MM.1S (cell line): ENCODE measurements at regions not wholly inside any gene's neighbourhood (a gene's known extent, or its start where the extent isn't known, plus 50 kb on each side); places are given as distances from the start of the nearest gene placed in this dataset.

Source experiments
- DNase-seq: peaks from one replicate; pipeline ENCODE4 v3.0.0-alpha.2; 2015
- H2AFZ ChIP-seq: fragments of 300-600 bp; sonication (generic); 2 replicates; pipeline ENCODE4 v1.6.0; 2016; ENCODE audit warnings: antibody characterized with exemption, low read length
- H3F3A ChIP-seq: fragments of 300-600 bp; sonication (generic); 2 replicates; pipeline ENCODE4 v1.6.1; 2016; ENCODE audit warnings: mild to moderate bottlenecking, antibody characterized with exemption, low read length, moderate library complexity, mixed read lengths; ENCODE audit not compliant: insufficient read depth
- H3K27ac ChIP-seq: fragments of 300-600 bp; sonication (generic); 2 replicates; pipeline ENCODE4 v1.5.1; 2016; ENCODE audit warnings: mild to moderate bottlenecking, low read length
- H3K27me3 ChIP-seq: fragments of 300-600 bp; sonication (generic); replicated peaks from 2 replicates; pipeline ENCODE4 v1.6.0; 2016; ENCODE audit warnings: low read length; ENCODE audit not compliant: insufficient read depth
- H3K36me3 ChIP-seq: fragments of 300-600 bp; sonication (generic); replicated peaks from 2 replicates; pipeline ENCODE4 v1.6.1; 2016; ENCODE audit warnings: mild to moderate bottlenecking, low read length, mixed read lengths; ENCODE audit not compliant: insufficient read depth
- H3K4me1 ChIP-seq: fragments of 300-600 bp; sonication (generic); 2 replicates; pipeline ENCODE4 v1.6.1; 2016; ENCODE audit warnings: low read length, mixed read lengths
- H3K4me2 ChIP-seq: fragments of 300-600 bp; sonication (generic); 2 replicates; pipeline ENCODE4 v1.6.0; 2016; ENCODE audit warnings: low read depth, low read length
- H3K4me3 ChIP-seq: fragments of 300-600 bp; sonication (generic); 2 replicates; pipeline ENCODE4 v1.5.1; 2016; ENCODE audit warnings: low read length, mixed read lengths
- H3K79me2 ChIP-seq: fragments of 300-600 bp; sonication (generic); 2 replicates; pipeline ENCODE4 v1.6.1; 2016; ENCODE audit warnings: mixed run types, low read length, mixed read lengths
- H3K9ac ChIP-seq: fragments of 300-600 bp; sonication (generic); 2 replicates; pipeline ENCODE4 v1.6.1; 2016; ENCODE audit warnings: low read length, mixed read lengths
- H3K9me2 ChIP-seq: fragments of 300-600 bp; sonication (generic); replicated peaks from 2 replicates; pipeline ENCODE4 v1.6.1; 2016; ENCODE audit warnings: mild to moderate bottlenecking, low read length, mixed read lengths; ENCODE audit not compliant: insufficient read depth
- H3K9me3 ChIP-seq: fragments of 300-600 bp; sonication (generic); replicated peaks from 2 replicates; pipeline ENCODE4 v1.6.1; 2016; ENCODE audit warnings: mild to moderate bottlenecking, low read length, mixed read lengths; ENCODE audit not compliant: insufficient read depth
- H4K20me1 ChIP-seq: fragments of 300-600 bp; sonication (generic); 2 replicates; pipeline ENCODE4 v1.6.1; 2016; ENCODE audit warnings: mild to moderate bottlenecking, low read length, moderate library complexity, mixed read lengths; ENCODE audit not compliant: insufficient read depth
- CTCF ChIP-seq: fragments of 300-600 bp; sonication (generic); IDR thresholded peaks from 2 replicates; pipeline ENCODE4 v1.5.1; 2016; ENCODE audit warnings: antibody characterized with exemption, low read length, mixed read lengths
- EZH2 ChIP-seq: fragments of 300-600 bp; sonication (generic); optimal IDR thresholded peaks from 2 replicates; pipeline ENCODE3; 2017; ENCODE audit warnings: low read depth, mild to moderate bottlenecking, antibody characterized with exemption, low read length, mixed read lengths
- EZH2phosphoT487 ChIP-seq: fragments of 300-600 bp; sonication (generic); IDR thresholded peaks from 2 replicates; pipeline ENCODE4 v1.6.1; 2018; ENCODE audit warnings: antibody characterized with exemption, low read length

- H3K4me3 ChIP-seq, result no peak overlapping the region
Measured at GRCh38 chr5:31097851-31098250, 95.6 kb upstream of the CDH6 start.

GRCh38 chr5:31096238-31096865 lies 97.1 kb upstream of the CDH6 start:
- H3K4me3 ChIP-seq, result no peak overlapping the region
- H3K27me3 ChIP-seq, result no peaks in the 10 kb centered on the region
- no peaks in the 10 kb centered on the region for H3K4me1 ChIP-seq
- no peaks in the 10 kb centered on the region for H4K20me1 ChIP-seq
- TF ChIP-seq CTCF, result no peak
- no peak for TF ChIP-seq EZH2
- no peak for TF ChIP-seq EZH2phosphoT487
- no peak overlapping the region for H2AFZ ChIP-seq
- no peaks in the 10 kb centered on the region for H3F3A ChIP-seq
- no peak overlapping the region for H3K9ac ChIP-seq
- DNase-seq, result no peak
- no peaks in the 10 kb centered on the region for H3K9me3 ChIP-seq
- no peak overlapping the region for H3K4me2 ChIP-seq
- H3K36me3 ChIP-seq, result no peaks in the 10 kb centered on the region
- H3K9me2 ChIP-seq, result no peaks in the 10 kb centered on the region
- H3K27ac ChIP-seq, result no peak overlapping the region
- H3K79me2 ChIP-seq, result no peaks in the 10 kb centered on the region

More at GRCh38 chr5:31097851-31098250, 95.6 kb upstream of the CDH6 start:
- Histone ChIP-seq H3K9me3 (no peaks in the 10 kb centered on the region), H3K27ac (no peak overlapping the region), H4K20me1 (no peaks in the 10 kb centered on the region), H3K9me2 (no peaks in the 10 kb centered on the region), H2AFZ (no peak overlapping the region), H3K4me2 (no peak overlapping the region), H3K27me3 (no peaks in the 10 kb centered on the region), H3K36me3 (no peaks in the 10 kb centered on the region), H3F3A (no peaks in the 10 kb centered on the region), H3K9ac (no peak overlapping the region), H3K79me2 (no peaks in the 10 kb centered on the region), H3K4me1 (no peaks in the 10 kb centered on the region)
- no peak for TF ChIP-seq EZH2
- TF ChIP-seq CTCF, result no peak
- no peak for TF ChIP-seq EZH2phosphoT487
- no peak for DNase-seq

GRCh38 chr5:31095796-31096195 lies 97.7 kb upstream of the CDH6 start:
- Histone ChIP-seq H3K27me3 (no peaks in the 10 kb centered on the region), H3K79me2 (no peaks in the 10 kb centered on the region), H3K4me1 (no peaks in the 10 kb centered on the region), H3K9ac (no peak overlapping the region), H3K27ac (no peak overlapping the region), H3K4me2 (no peak overlapping the region), H3K9me3 (no peaks in the 10 kb centered on the region), H3K36me3 (no peaks in the 10 kb centered on the region), H4K20me1 (no peaks in the 10 kb centered on the region), H3K4me3 (no peak overlapping the region), H3F3A (no peaks in the 10 kb centered on the region), H2AFZ (no peak overlapping the region), H3K9me2 (no peaks in the 10 kb centered on the region)
- DNase-seq, result no peak
- no peak for TF ChIP-seq EZH2phosphoT487
- TF ChIP-seq CTCF, result no peak
- TF ChIP-seq EZH2, result no peak
